NCI-H774 (cell line): ENCODE measurements at regions not wholly inside any gene's neighbourhood (a gene's known extent, or its start where the extent isn't known, plus 50 kb on each side); places are given as distances from the start of the nearest gene placed in this dataset.
A peak's percentile ranks its signal among the peaks of the same experiment; 100 is the strongest.
"Not testable (repeated sequence)": the region's sequence is repeated elsewhere in the genome, so short reads cannot be mapped to it uniquely, and the experiment has no call there.

ENCODE experiments used
- DNase-seq: peaks from one replicate; lab custom pipeline; 2025; lab: John Stamatoyannopoulos, UW

DNA sequence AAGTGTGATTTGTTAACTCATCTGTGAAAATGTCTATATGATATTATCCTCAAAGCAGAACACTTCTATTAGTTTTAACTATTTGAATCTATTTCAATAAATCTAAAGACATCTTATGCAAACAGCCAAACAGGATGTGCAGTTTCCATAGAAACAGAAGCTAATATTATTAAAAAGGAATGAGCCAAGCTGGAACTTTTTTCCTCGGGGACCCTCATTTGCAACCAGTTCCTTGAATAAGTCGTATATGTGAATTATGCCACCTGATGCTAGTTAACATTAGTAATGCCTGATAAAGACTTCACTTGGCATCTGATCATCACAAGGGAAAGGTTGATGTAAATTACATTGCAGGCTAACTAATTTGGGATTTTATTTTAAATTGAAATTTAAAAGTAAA, 216.9 kb upstream of the SMLR1 start:
- no peak for DNase-seq

DNA sequence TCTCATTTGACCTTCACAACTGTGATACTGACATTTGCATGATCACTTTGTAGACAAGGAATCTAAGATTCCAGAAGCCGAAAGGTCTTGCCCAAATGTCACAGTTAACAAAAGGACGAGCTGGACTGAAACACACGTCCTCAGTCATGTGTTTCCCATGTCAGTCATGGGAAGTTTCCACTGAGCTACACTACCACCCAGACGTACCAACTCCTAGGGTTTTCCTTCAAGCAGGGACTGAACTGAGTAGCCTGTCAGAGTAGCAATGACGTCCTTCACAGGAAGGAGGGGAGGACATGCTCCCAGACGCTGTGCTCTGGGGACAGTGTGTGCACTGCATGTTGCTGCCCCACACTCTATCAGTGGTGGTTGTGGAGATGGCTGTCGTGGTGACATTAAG, 215.8 kb upstream of the SMLR1 start:
- DNase-seq = no peak

DNA sequence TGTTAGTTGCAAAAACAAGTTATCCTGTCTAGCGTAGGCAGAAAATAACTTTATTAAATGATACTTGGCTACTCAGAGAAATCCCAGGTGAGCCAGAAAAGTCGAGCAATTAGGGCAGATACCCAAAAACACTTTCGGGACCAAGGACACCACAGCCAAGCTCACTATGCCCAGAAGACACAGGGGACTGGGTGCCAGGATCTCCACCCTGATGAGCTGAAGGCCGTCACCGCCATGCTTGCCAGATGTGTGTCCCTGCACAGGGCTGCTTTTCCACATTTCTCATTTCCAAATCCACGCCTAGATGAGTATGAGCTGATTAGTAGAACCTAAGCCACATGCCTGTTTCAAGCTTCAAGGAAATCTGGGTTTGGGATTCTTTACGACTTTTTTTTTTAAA, 214.0 kb upstream of the SMLR1 start:
- no peak for DNase-seq

DNA sequence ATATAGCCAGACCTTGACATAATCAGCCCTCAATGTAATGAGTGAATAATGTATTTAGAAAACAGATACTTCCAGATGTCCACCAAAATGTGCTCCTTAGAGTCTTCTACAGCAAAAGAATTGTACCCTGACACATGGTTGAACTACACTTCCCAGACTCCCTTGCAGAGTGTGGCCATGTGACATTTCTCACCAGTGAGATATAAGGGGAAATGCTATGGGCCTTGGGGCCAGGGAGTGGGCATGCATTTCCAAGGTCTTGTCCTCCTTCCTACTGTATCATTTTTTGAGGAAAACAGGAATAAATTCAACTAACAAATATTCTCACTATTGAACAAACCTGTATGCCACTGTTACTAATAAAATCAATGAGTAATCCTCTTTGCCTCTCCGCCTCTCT, 211.4 kb upstream of the SMLR1 start:
- no peak for DNase-seq

DNA sequence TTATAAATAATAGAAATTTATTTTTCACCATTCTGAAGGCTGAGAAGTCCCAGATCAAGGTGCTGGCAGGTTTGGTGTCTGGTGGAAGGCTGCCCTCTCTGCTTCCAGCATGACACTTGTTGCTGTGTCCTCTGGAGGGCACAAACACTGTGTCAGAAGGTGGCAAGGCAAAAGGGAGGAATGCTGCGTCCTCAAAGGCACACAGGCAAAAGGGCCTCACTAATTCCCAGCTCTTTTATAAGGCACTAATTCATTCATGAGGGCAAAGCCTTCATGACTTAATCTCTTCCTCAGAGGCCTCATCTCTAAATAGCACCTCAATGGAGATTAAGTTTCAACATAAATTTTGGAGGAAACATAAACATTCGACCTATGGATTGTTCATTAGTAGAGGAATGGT, 209.5 kb upstream of the SMLR1 start:
- DNase-seq = no peak

DNA sequence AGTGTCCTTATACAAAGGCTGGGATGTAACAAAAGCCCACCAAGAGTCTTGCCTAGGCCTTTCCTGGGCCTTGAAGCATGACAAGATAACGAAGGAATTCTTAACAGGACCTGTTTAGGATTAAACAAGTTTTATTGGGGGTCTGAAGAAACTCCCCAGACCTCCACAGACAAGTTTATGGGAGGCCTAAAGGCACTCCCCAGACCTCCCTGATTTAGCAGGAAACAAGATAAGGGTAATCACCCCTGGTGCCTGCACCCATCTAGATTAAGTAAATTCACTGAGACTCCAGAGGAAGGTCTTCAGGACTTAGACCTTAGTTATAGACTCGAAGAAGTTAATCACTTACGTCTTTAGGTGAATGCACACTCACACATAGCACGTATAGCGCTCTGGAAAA, 208.4 kb upstream of the SMLR1 start:
- DNase-seq = not testable (repeated sequence)

DNA sequence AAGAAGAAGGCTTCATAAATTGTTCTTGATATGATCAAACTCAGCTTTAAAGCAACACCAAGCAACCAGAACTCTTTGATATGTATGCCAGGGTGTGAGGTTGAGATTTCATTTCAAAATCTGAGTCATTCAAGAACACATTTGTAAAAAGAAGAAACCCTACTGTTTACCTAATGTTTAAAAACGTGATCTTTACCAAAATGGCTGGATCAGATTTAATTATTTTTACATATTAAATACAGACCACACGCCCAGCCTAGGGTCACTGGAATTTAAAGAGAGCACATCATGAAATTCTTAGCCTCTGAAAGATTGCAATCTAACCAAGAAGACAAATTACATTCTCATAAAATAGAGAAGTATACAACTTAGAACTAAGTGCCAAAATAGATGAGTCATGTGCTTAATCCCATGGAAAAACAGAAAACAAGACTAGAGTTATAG, 206.8 kb upstream of the SMLR1 start:
- DNase-seq = no peak

DNA sequence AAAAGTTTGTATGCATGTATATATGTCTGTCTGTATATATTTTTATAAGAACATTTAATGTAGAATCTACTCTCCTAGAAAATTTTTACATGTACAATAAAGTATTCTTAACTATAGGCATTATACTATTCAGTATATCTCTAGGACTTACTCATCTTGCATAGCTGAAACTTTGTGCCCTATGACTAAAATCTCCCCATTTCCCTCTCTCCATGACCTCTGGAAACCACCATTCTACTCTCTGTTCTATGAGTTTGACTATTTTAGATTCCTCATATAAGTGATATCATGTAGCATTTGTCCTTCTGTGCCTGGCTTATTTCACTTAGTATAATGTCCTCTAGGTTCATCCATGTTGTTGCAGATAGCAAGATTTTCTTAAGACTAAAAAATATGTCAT, 205.1 kb upstream of the SMLR1 start:
- DNase-seq = no peak

DNA sequence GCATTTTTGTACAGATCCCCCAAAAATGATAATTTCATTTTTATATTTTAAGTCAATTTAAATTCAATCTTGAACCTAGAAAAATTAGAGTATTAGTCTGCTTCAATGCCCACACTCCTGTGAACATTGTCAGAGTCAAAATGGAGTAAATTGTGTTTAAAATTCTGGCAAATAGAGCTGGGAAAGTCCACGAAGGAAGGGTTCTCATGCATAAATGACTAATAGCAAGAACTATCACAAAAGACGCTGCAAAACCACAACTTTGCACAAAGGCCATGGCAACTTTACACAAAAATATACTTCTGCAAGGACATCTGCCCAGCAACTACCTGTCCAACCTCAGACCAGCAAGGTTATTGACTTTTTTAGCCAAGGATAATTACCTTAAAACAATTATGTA, 203.2 kb upstream of the SMLR1 start:
- no peak for DNase-seq

DNA sequence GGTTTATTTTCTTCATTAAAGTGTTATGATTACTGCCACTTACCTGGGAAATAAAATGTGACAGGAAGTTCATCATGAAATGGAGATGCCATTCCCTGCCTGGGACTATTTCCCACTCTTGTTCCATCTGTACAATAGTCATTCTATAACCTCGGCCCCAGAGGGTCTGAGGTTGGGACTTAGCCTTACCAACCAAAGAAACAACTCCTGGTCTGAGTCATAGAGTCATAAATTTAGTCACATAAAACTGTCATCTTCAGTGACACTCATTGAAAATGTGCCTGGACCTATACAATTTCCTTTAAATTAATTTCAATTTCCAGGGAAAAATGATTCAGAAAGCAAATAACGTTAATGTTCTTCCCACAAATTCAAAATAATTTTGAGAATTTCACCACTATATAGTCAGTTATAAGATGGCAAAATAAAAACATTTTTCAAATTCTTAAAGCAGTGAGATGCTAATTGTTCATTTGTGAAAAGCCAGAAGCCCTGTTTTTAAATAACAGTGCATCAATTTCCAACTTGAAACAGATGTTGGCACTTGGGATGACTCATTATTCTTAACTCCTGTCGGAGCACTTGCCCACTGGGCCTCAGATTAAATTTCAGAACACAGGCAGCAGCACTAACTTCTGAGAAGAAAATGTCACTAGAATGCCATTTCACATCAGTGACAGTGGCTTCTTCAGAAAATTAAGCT, 201.2 kb upstream of the SMLR1 start:
- DNase-seq = no peak

DNA sequence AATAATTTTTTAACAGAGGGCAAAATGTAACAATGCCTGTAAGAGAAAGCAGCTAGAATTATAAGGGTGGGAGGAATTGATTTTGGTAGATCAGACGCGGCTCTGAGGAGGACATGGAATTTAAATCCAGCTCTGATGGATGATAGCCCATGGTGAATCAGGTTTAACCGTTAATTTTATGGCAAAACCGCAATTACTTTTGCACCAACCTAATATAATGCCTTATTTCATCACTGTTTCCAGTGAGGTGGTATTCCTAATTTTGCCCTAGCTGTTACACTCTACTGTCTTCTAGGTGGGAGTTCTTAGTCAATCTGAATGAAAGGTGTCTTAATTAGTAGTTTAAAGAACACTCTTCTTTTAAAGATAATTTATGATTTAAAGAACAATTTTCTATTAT, 198.3 kb upstream of the SMLR1 start:
- no peak for DNase-seq

DNA sequence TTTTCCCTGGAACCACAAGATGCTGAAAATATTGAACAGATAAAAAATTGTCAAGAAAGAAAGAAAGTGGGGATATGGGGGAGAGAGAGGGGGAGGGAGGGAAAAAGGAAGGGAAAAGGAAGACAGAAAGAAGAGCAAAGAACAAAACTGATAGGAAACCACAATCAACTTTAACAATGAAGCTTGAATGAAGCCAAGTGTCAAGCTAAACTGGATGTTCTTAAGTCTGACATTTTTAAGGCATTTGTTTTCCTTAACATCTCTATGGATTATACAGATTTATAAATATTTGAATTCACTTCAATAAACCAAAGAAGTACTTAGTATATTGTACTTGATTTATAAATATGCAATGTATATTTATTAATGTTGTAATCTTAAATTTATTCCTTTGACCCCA, 197.6 kb upstream of the SMLR1 start:
- no peak for DNase-seq

DNA sequence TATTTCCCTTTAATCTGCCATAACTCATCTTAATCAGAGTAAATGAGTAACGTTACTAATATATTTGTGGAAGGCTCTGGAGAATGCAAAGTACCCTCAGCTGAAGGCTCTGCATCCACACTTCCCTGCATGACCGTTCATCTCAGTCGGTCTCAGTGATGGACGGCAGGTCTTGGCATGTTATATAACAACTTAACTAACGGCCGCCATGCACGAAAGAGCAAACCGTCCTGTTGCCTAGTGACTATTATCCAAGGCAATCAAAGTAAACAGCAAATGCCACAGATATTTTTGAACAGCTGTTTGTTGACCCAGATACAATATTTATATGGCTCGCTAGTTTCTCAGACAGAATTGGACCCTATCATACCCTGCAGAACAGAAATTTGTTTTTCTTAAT, 194.9 kb upstream of the SMLR1 start:
- DNase-seq = peak; percentile 71

DNA sequence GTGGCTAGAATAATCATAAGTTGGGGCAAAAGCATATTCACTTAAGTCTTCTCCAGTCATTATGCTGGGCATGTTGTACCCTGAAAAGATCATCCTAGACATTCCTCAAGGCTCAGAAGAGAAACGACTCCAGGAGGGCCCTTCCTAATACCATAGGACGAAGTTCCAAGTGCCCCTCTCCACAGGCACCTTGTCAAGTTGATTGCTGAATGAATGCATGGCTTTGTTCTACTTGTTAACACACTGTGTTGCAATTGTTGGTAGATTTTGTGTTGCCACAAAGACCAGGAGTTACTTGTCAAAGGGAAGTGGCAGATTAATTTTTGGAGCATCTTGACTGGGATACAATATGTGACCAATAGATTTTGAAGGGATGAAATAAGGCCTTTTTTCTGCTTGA, 194.3 kb upstream of the SMLR1 start:
- no peak for DNase-seq

DNA sequence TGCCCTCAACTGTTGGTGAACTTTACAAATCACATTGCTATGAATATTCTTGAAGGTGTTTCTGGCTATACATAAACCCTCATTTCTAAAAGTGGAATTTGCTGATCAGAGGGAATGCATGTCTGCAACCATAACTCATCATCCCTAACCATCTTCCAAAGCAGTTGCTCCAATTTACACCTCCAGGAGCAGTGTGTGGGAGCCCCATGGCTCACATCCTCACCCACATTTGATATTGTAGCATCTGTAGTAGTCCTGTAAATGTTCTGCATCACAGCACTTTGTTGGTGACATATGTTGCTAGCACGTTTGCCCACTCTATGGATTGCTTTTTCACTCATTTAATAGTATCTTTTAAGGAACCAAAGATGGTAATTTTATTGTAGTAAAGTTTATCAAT, 183.8 kb upstream of the SMLR1 start:
- DNase-seq = no peak

DNA sequence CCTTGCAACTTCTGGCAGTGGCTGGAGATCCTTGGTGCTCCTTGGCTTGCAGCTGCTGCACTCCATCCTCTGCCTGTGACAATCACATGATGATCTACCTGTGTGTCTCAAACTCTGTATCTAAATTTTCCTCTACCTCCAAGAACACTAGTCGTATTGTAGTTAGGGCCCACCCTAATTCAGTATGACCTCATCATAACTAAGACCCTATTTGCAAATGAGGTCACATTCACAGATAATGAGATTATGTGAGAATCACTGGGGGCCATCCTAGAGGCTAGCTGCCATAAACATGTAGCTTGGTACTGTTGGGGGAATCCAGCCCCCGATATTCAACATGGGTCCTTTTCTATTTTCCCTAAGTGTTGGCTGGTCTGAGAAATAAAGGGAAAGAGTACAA, 183.0 kb upstream of the SMLR1 start:
- no peak for DNase-seq

DNA sequence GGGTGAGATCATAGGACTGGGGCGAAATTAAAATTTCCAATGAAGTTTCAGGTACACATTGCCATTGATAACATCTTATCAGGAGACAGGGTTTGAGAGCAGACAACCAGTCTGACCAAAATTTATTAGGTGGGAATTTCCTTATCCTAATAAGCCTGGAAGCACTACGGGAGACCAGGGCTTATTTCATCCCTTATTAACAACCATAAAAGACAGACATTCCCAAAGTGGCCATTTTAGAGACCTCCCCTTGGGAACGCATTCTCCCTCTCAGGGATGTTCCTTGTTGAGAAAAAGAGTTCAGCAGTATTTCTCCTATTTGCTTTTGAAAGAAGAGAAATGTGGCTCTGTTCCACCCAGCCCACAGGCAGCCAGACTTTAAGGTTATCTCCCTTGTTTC, 182.4 kb upstream of the SMLR1 start:
- DNase-seq = not testable (repeated sequence)

DNA sequence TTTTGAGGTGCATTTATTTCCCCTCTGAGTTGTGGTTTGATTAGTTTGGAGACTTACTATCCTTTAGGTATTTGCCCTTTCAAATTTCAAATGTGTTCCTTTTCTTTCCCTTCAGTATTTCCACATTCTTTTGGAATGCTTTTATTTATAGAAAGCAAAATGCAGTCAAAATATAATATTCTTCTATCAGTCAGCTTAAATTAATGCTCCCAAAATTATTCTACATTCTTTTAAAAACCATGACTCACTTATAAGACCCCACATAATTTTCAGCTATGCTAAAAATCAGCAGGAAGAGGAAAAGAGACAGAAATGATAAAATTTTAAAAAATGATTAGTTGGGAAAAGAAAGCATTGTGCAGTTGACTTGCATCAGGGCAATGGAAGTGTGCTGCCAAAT, 180.0 kb upstream of the SMLR1 start:
- no peak for DNase-seq

DNA sequence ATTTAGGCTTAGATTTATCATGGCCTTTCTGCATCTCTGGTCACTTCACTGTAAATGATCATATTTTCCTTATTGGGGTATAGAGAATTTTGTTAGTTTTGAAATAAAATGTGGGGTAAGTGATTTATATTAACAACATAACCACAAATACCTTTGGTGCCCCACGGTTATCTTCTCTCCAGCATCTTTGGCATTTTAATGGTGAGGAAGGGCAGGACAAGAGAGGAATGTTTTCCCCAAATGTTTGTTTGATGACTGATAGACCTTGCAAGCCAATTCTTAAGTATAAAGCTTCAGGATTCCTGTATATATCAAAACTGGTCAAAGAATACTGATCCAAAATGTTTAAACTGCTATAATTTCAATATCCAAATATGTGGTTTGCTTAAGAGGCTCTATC, 171.6 kb upstream of the SMLR1 start:
- no peak for DNase-seq

DNA sequence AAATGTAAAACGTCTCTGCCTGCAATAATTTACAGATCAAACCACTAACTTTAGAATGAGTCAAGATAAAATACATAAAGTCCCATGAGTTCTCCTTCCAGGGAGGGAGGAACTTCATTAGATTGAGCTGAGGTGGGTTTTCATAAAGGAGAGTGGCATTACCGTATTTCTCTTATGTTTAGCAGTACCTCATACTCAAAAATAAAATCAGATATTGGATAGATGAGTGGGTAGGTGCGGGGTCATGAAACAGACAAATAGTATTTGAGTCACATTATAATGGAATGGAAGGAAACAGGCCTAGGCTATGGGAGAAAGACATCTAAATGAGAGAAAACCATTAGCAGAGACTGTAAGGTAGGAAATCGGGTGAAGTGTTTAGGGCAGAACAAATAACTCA, 166.1 kb upstream of the SMLR1 start:
- DNase-seq = no peak

DNA sequence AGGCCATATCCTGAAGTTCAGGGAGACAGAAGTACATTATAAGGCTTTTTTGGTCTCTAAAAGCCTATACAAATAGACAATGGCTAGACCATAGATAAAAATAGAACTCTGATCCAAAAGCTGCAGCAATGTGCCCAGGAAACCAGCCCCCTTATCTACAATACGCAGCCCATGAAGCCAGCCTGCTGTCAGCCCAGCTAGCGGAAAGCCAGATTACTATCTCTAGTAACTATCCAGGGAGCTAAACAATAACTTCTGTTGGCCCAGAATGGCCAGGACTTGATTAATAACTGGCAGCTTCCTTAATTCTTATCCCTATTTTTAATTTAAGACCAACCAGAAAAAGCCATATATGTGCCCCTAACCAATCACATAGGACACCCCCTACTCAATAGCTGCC, 160.4 kb upstream of the SMLR1 start:
- no peak for DNase-seq

DNA sequence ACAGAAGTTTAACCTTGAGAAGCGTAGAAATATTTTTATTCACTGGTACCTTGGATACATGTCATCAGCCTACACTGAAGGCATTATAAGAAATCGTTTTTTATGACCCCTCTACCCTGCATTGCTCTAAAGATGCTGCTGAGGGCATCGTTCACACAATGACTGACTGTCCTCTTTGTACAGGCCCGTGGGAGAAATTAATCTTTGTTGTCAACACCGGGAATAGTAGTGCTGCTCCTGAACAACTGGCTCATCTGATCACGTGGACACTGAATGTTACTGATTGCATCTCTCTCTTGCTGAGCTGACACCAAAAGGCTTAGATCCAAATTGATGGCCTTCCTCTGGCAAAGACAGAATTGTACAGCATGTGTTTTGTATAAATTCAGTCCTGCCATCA, 157.1 kb upstream of the SMLR1 start:
- no peak for DNase-seq

DNA sequence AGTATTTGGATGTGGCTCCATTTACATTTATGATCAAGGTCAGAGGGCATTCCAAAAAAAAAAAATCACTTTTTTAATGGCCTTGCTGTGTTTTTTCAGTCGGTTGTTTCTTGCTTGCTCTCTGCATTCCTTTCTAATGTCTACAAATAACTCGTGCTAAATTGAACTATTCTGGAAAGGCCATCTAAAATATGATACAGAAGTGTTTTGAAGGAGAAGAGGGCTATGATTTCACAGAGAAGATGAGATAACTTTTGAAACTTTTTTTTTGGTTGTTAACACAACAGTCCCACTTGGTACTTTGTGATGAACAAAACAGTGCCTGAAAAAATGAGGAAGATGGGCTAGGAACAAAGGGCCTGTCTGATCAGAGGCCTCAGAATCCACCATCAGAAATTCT, 156.1 kb upstream of the SMLR1 start:
- no peak for DNase-seq

DNA sequence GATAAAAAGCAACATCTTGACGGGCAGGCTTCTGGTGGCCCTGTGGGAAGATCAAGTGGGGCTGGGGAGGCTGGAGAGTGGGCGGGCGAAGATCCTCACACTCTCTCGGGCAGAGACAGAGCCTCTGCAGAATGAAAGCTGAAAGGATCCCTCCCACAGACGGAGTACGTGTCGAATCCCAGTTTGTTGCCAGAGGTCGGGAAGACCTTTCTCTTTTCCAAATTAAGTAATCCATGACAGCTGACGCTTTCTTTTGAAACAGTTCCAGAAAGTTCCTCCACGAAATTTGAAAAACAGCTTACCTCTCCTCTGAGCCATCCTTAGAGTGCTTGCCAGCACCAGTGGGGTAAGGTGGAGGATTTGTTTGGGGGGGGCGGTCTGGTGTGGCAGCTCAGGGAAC, 155.6 kb upstream of the SMLR1 start:
- no peak for DNase-seq

DNA sequence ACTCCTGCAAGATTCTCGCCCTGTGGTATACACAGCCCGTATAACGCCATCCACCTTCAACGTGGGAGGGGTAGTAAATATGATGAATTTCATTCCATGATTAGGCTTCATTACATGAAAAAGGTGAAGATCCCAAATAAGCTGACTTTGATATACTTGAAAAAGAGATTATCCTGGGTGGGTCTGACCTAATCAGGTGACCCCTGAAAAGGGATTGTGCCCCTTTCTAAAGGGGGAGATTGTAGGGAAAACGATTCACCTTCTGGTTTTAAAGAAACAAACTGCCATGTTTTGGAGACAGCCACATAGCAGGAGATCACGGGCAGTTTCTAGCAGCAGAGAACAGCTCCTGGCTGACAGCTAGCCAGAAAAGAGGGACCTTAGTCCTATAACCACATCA, 155.1 kb upstream of the SMLR1 start:
- DNase-seq = no peak
